Hepatocyte (in vitro differentiated cells): ENCODE measurements at regions not wholly inside any gene's neighbourhood (a gene's known extent, or its start where the extent isn't known, plus 50 kb on each side); places are given as distances from the start of the nearest gene placed in this dataset.

ENCODE experiments used
- DNase-seq: peaks from one replicate; pipeline ENCODE4 v3.0.0-alpha.2; 2016; ENCODE audit warnings: low spot score
- H2AFZ ChIP-seq: fragments of 200-600 bp; sonication (generic); 2 replicates; pipeline ENCODE4 v1.6.0; 2016; ENCODE audit warnings: antibody characterized with exemption, mild to moderate bottlenecking
- H3K27ac ChIP-seq: fragments of 200-600 bp; sonication (generic); 2 replicates; pipeline ENCODE4 v1.5.1; 2016; ENCODE audit warnings: mild to moderate bottlenecking
- H3K27me3 ChIP-seq: fragments of 200-600 bp; sonication (generic); 2 replicates; pipeline ENCODE4 v1.6.1; 2016
- H3K36me3 ChIP-seq: fragments of 200-600 bp; sonication (generic); replicated peaks from 2 replicates; pipeline ENCODE4 v1.5.1; 2016; ENCODE audit warnings: low read depth; ENCODE audit not compliant: insufficient read depth
- H3K4me1 ChIP-seq: fragments of 200-600 bp; sonication (generic); 2 replicates; pipeline ENCODE4 v1.5.1; 2016; ENCODE audit warnings: mild to moderate bottlenecking, moderate library complexity; ENCODE audit not compliant: insufficient read depth
- H3K4me2 ChIP-seq: fragments of 200-600 bp; sonication (generic); 2 replicates; pipeline ENCODE4 v1.6.0; 2016
- H3K4me3 ChIP-seq: fragments of 200-600 bp; sonication (generic); 2 replicates; pipeline ENCODE4 v1.5.1; 2016; ENCODE audit warnings: mild to moderate bottlenecking
- H3K79me2 ChIP-seq: fragments of 200-600 bp; sonication (generic); 2 replicates; pipeline ENCODE4 v1.6.0; 2017; ENCODE audit warnings: mild to moderate bottlenecking
- H3K9me2 ChIP-seq: fragments of 200-600 bp; sonication (generic); replicated peaks from 2 replicates; pipeline ENCODE4 v1.6.0; 2017; ENCODE audit warnings: mild to moderate bottlenecking; ENCODE audit not compliant: insufficient read depth
- H3K9me3 ChIP-seq: fragments of 200-600 bp; sonication (generic); 2 replicates; pipeline ENCODE4 v1.5.1; 2016; ENCODE audit warnings: low read depth, mild to moderate bottlenecking
- H4K20me1 ChIP-seq: fragments of 200-600 bp; sonication (generic); 2 replicates; pipeline ENCODE4 v1.6.0; 2016; ENCODE audit warnings: mild to moderate bottlenecking; ENCODE audit not compliant: insufficient read depth, poor library complexity, severe bottlenecking
- EZH2 ChIP-seq: fragments of 200-600 bp; sonication (generic); IDR thresholded peaks from 2 replicates; pipeline ENCODE4 v1.6.1; 2016; ENCODE audit warnings: antibody characterized with exemption, mild to moderate bottlenecking, borderline replicate concordance
- EZH2phosphoT487 ChIP-seq: fragments of 200-600 bp; sonication (generic); IDR thresholded peaks from one replicate; pipeline ENCODE4 v1.6.1; 2018; ENCODE audit warnings: antibody characterized with exemption, mild to moderate bottlenecking, low read depth, moderate library complexity; ENCODE audit not compliant: unreplicated experiment, severe bottlenecking
- whole genome bisulfite sequencing: methylation state at CpG from one replicate; pipeline ENCODE4 v1.1.6; 2016; ENCODE audit warnings: low lambda C conversion rate; ENCODE audit errors: missing lambda C conversion rate; 5-methylcytosine and 5-hydroxymethylcytosine counted together
- TF ChIP-seq, protein P1 (sequence below): fragments of 200-600 bp; sonication (generic); IDR thresholded peaks from 2 replicates; pipeline ENCODE4 v1.5.1; 2016; ENCODE audit warnings: antibody characterized with exemption, mild to moderate bottlenecking; ENCODE audit not compliant: poor library complexity

DNA sequence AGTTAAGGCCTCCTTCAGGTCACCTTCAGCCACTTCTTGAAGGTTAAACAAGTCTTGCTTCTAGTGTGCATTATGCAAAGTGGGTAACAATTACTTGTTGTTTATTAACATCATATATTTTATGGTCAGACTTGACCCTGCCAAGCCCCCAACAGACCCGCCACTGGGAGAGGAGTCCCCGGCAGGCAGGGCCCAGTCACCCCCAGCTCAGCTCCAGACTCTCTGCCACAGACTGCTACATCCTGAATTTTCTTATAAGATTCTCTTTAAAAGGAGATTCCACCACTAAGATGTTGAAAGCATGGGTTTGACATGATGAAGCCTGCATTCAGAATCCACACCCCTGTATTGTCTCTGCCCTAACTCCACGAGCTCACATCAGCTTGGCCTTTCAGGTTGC is 174.3 kb upstream of the ARL4C start:
- Histone ChIP-seq H3K27me3 (no peaks in the 10 kb centered on the region), H3K4me1 (peaks cover 16% of the 10 kb centered on the region), H3K4me3 (no peak overlapping the region), H3K4me2 (no peak overlapping the region), H3K9me2 (no peaks in the 10 kb centered on the region), H2AFZ (no peak overlapping the region), H3K27ac (no peak overlapping the region), H3K79me2 (no peaks in the 10 kb centered on the region), H4K20me1 (no peaks in the 10 kb centered on the region), H3K36me3 (no peaks in the 10 kb centered on the region), H3K9me3 (no peaks in the 10 kb centered on the region)
- DNase-seq: no peak
- TF ChIP-seq EZH2 (no peak), EZH2phosphoT487 (no peak)
- TF ChIP-seq, protein P1, sequence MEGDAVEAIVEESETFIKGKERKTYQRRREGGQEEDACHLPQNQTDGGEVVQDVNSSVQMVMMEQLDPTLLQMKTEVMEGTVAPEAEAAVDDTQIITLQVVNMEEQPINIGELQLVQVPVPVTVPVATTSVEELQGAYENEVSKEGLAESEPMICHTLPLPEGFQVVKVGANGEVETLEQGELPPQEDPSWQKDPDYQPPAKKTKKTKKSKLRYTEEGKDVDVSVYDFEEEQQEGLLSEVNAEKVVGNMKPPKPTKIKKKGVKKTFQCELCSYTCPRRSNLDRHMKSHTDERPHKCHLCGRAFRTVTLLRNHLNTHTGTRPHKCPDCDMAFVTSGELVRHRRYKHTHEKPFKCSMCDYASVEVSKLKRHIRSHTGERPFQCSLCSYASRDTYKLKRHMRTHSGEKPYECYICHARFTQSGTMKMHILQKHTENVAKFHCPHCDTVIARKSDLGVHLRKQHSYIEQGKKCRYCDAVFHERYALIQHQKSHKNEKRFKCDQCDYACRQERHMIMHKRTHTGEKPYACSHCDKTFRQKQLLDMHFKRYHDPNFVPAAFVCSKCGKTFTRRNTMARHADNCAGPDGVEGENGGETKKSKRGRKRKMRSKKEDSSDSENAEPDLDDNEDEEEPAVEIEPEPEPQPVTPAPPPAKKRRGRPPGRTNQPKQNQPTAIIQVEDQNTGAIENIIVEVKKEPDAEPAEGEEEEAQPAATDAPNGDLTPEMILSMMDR: no peak
- 87% methylated on average over 3 of the region's 3 CpGs for WGBS

DNA sequence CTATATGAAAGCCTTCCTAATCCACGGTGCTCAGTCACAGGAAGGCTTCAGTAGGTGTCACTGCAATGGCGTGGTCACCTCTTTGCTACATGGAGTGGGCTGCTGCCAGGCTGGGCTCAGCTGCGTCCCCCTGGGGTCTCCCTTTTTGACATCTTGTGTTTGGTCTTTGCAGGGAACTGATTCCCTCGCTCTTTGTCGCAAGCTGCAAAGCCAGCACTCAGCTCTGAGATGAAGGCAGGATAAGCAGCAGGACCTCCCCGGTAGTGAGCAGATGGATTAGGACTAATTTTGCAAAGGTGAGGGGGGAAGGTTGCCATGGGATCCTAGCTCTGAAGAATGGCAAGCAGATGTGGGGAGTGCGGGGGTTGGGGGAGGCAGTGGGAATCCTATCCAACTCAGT is 173.9 kb upstream of the ARL4C start:
- 76% methylated on average over 7 of the region's 7 CpGs for WGBS
- no peaks in the 10 kb centered on the region for H3K36me3 ChIP-seq
- H3K27ac ChIP-seq: no peak overlapping the region
- no peak overlapping the region for H3K4me3 ChIP-seq
- H3K9me3 ChIP-seq: no peaks in the 10 kb centered on the region
- peaks cover 13% of the 10 kb centered on the region for H3K4me1 ChIP-seq
- DNase-seq: no peak
- no peak overlapping the region for H2AFZ ChIP-seq
- no peaks in the 10 kb centered on the region for H3K27me3 ChIP-seq
- TF ChIP-seq, protein P1: no peak
- TF ChIP-seq EZH2 (no peak), EZH2phosphoT487 (no peak)
- H3K4me2 ChIP-seq: no peak overlapping the region
- no peaks in the 10 kb centered on the region for H3K79me2 ChIP-seq
- H3K9me2 ChIP-seq: no peaks in the 10 kb centered on the region
- H4K20me1 ChIP-seq: no peaks in the 10 kb centered on the region

DNA sequence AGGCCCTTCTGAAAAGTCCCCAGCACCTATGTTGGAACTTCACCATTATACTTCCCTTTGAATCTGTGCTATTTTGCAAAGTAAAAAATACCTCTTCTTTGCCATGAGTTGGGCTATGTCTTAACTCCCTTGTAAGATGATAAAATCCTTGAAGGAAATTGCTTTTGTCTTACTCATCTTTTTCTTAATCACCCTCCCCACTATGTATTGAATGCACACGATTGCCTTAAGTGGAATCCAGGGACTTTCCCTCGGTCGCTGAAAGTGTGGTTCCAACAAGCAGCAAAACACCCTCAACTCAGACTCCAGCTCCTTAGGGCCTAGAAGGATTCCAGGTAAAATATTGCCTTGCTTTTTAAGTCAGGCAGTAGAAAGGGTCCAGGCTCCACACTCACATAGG is 173.2 kb upstream of the ARL4C start:
- no peak for TF ChIP-seq EZH2
- TF ChIP-seq EZH2phosphoT487: no peak
- TF ChIP-seq, protein P1: no peak
- H3K9me2 ChIP-seq: no peaks in the 10 kb centered on the region
- H3K4me3 ChIP-seq: no peak overlapping the region
- no peak overlapping the region for H2AFZ ChIP-seq
- DNase-seq: no peak
- no peaks in the 10 kb centered on the region for H3K27me3 ChIP-seq
- no peaks in the 10 kb centered on the region for H3K79me2 ChIP-seq
- WGBS: 79% methylated on average over 3 of the region's 3 CpGs
- peaks cover 7% of the 10 kb centered on the region for H3K4me1 ChIP-seq
- H3K4me2 ChIP-seq: no peak overlapping the region
- H3K36me3 ChIP-seq: no peaks in the 10 kb centered on the region
- H4K20me1 ChIP-seq: no peaks in the 10 kb centered on the region
- H3K9me3 ChIP-seq: no peaks in the 10 kb centered on the region
- no peak overlapping the region for H3K27ac ChIP-seq

DNA sequence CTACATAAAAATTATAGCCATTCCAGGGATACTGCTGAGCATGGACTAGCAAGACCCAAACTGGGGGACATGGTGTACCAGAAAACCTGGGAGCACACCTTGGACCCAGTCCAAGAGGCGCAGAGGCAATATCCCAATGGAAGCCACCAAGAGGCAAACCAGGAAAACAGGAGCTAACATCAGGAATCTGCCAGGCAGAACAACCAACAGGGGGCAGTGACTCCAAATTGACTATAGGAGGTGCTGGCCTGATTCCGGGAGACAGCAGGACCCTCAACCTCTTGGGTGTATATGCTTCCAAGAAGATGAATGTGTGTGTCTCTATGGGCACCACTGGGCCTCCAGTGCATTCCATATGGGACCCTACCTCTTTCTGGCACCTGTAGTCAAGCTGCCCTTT is 172.7 kb upstream of the ARL4C start:
- Histone ChIP-seq H3K4me2 (no peak overlapping the region), H3K27ac (no peak overlapping the region), H3K4me3 (no peak overlapping the region), H4K20me1 (no peaks in the 10 kb centered on the region), H3K36me3 (no peaks in the 10 kb centered on the region), H3K27me3 (no peaks in the 10 kb centered on the region), H3K9me3 (no peaks in the 10 kb centered on the region), H2AFZ (no peak overlapping the region), H3K4me1 (peaks cover 4% of the 10 kb centered on the region), H3K9me2 (no peaks in the 10 kb centered on the region), H3K79me2 (no peaks in the 10 kb centered on the region)
- TF ChIP-seq EZH2 (no peak), EZH2phosphoT487 (no peak)
- TF ChIP-seq, protein P1: no peak
- 88% methylated on average over 2 of the region's 2 CpGs for WGBS
- no peak for DNase-seq
